CD14-positive monocyte (primary cell): ENCODE measurements at regions not wholly inside any gene's neighbourhood (a gene's known extent, or its start where the extent isn't known, plus 50 kb on each side); places are given as distances from the start of the nearest gene placed in this dataset.

Source experiments
- DNase-seq, 3 donors: peaks; one replicate each; pipeline ENCODE4 v3.0.0-alpha.2; 2011 to 2022
- H2AFZ ChIP-seq: 2 replicates; pipeline ENCODE4 v1.6.0; 2012; ENCODE audit warnings: mild to moderate bottlenecking, low read depth, low read length, inconsistent platforms; ENCODE audit not compliant: insufficient read depth, poor library complexity, severe bottlenecking
- H3K27ac ChIP-seq, 2 donors: 1 replicate in 1 of 2; 2 replicates in 1 of 2; pipeline ENCODE4 v1.5.1; 2012 to 2013; ENCODE audit warnings: low read length in 2 of 2, control low read depth in 1 of 2, inconsistent platforms in 1 of 2, low read depth in 1 of 2, mild to moderate bottlenecking in 1 of 2
- H3K27me3 ChIP-seq, 2 donors: one replicate each; pipeline versions ENCODE4 v1.6.0 to v1.6.1; 2011 to 2013; ENCODE audit warnings: low read length in 2 of 2; ENCODE audit not compliant: control insufficient read depth in 2 of 2, insufficient read depth in 2 of 2
- H3K36me3 ChIP-seq, 2 donors: replicated peaks in 1 of 2; 1 replicate in 1 of 2; 2 replicates in 1 of 2; pipeline versions ENCODE4 v1.5.1 to v1.6.1; 2012 to 2013; ENCODE audit warnings: low read length in 2 of 2, control low read depth in 1 of 2, inconsistent platforms in 1 of 2, mild to moderate bottlenecking in 1 of 2; ENCODE audit not compliant: insufficient read depth in 2 of 2, control insufficient read depth in 1 of 2
- H3K4me1 ChIP-seq, 2 donors: 1 replicate in 1 of 2; 2 replicates in 1 of 2; pipeline versions ENCODE4 v1.5.1 to v1.6.1; 2012 to 2013; ENCODE audit warnings: low read length in 2 of 2, control low read depth in 1 of 2, inconsistent platforms in 1 of 2, mild to moderate bottlenecking in 1 of 2, moderate library complexity in 1 of 2; ENCODE audit not compliant: insufficient read depth in 2 of 2, control insufficient read depth in 1 of 2
- H3K4me2 ChIP-seq: replicated peaks from 2 replicates; pipeline ENCODE3; 2012; ENCODE audit warnings: low read length, moderate library complexity, mild to moderate bottlenecking; ENCODE audit not compliant: poor library complexity, severe bottlenecking; ENCODE audit errors: extremely low read depth
- H3K4me3 ChIP-seq, 3 experiments: fragments of 200-600 bp in 1 of 3; sonication (generic) in 1 of 3; replicated peaks in 1 of 3; 1 replicate in 2 of 3; 2 replicates in 1 of 3; pipeline ENCODE4 v1.5.1; 2011 to 2013; ENCODE audit warnings: low read length in 3 of 3, mild to moderate bottlenecking in 3 of 3, control low read depth in 2 of 3, low read depth in 2 of 3, inconsistent platforms in 1 of 3, moderate library complexity in 1 of 3
- H3K79me2 ChIP-seq: 2 replicates; pipeline ENCODE4 v1.6.0; 2012; ENCODE audit warnings: mild to moderate bottlenecking, control low read depth, inconsistent platforms, low read length, moderate library complexity; ENCODE audit not compliant: insufficient read depth
- H3K9ac ChIP-seq: 2 replicates; pipeline ENCODE4 v1.6.0; 2017; ENCODE audit warnings: low read length, mild to moderate bottlenecking; ENCODE audit not compliant: insufficient read depth, poor library complexity, severe bottlenecking
- H3K9me3 ChIP-seq, 2 donors: replicated peaks in 1 of 2; 1 replicate in 1 of 2; 2 replicates in 1 of 2; pipeline versions ENCODE4 v1.5.1 to v1.6.1; 2012 to 2013; ENCODE audit warnings: low read length in 2 of 2, control low read depth in 1 of 2; ENCODE audit not compliant: control insufficient read depth in 1 of 2, insufficient read depth in 1 of 2
- H4K20me1 ChIP-seq: 2 replicates; pipeline ENCODE4 v1.6.0; 2012; ENCODE audit warnings: mild to moderate bottlenecking, low read length, control low read depth, moderate library complexity; ENCODE audit not compliant: insufficient read depth
- H3K27ac Mint-ChIP-seq, 7 donors: one replicate each; pipeline ENCODE4 v1.8.0; 2020; ENCODE audit warnings: mild to moderate bottlenecking in 7 of 7, mixed read lengths in 7 of 7, moderate library complexity in 6 of 7, inconsistent platforms in 2 of 7
- H3K27me3 Mint-ChIP-seq, 3 donors: one replicate each; pipeline ENCODE4 v1.8.0; 2021 to 2022; ENCODE audit warnings: low read depth in 3 of 3, mild to moderate bottlenecking in 3 of 3, mixed read lengths in 3 of 3, moderate library complexity in 3 of 3, inconsistent platforms in 1 of 3
- H3K36me3 Mint-ChIP-seq, 2 donors: one replicate each; pipeline ENCODE4 v1.8.0; 2020; ENCODE audit warnings: mixed read lengths in 2 of 2, inconsistent platforms in 1 of 2, mild to moderate bottlenecking in 1 of 2
- H3K4me1 Mint-ChIP-seq: one replicate; pipeline ENCODE4 v1.8.0; 2020; ENCODE audit warnings: mild to moderate bottlenecking, mixed read lengths
- H3K4me3 Mint-ChIP-seq, 2 donors: one replicate each; pipeline ENCODE4 v1.8.0; 2020; ENCODE audit warnings: mild to moderate bottlenecking in 2 of 2, mixed read lengths in 2 of 2, moderate library complexity in 1 of 2
- H3K9me3 Mint-ChIP-seq, 7 donors: one replicate each; pipeline ENCODE4 v1.8.0; 2020 to 2022; ENCODE audit warnings: mixed read lengths in 7 of 7, mild to moderate bottlenecking in 6 of 7, moderate library complexity in 6 of 7, inconsistent platforms in 2 of 7
- WGBS: methylation state at CpG from one replicate; pipeline ENCODE4 v1.1.5; 2013; ENCODE audit warnings: missing lambda C conversion rate; ENCODE audit not compliant: insufficient coverage; 5-methylcytosine and 5-hydroxymethylcytosine counted together
- intact Hi-C, 2 donors: fragments of 100-400 bp; cut with micrococcal nuclease; formaldehyde crosslinking; loops; one replicate each; pipeline versions ENCODE4 v1.15.0 to v1.15.1; 2023
- TF ChIP-seq, protein P1 (sequence below): fragments of 200-600 bp; IDR thresholded peaks from one replicate; pipeline ENCODE4 v1.8.0; 2022; ENCODE audit warnings: antibody characterized with exemption, mild to moderate bottlenecking

DNA sequence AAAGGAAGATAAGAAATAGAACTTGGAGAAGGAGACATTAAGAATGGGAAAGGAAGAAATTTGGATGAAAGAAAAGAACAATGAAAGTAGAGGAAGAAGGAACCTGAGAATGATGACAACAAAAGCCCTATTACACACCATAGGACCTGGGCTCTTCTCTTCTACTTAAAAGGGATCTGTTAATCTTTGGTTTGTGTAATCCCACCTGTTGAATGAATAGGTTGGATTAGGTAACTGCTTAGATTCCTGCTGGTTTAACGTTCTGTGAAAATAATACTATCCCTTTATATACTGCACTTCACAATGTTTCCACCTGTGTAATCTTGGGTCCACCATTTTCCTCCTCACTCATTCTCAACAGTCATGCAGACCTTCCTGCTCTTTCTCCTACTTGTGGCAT is 157.8 kb upstream of the ATP10B start:
- no peaks in the 10 kb centered on the region for H3K27me3 ChIP-seq
- TF ChIP-seq, protein P1, sequence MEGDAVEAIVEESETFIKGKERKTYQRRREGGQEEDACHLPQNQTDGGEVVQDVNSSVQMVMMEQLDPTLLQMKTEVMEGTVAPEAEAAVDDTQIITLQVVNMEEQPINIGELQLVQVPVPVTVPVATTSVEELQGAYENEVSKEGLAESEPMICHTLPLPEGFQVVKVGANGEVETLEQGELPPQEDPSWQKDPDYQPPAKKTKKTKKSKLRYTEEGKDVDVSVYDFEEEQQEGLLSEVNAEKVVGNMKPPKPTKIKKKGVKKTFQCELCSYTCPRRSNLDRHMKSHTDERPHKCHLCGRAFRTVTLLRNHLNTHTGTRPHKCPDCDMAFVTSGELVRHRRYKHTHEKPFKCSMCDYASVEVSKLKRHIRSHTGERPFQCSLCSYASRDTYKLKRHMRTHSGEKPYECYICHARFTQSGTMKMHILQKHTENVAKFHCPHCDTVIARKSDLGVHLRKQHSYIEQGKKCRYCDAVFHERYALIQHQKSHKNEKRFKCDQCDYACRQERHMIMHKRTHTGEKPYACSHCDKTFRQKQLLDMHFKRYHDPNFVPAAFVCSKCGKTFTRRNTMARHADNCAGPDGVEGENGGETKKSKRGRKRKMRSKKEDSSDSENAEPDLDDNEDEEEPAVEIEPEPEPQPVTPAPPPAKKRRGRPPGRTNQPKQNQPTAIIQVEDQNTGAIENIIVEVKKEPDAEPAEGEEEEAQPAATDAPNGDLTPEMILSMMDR, result no peak
- no peak overlapping the region for H3K27ac ChIP-seq
- H3K9me3 ChIP-seq, result peaks cover 0 to 8% of the 10 kb centered on the region in 2 donors
- no peak overlapping the region for H3K4me3 ChIP-seq
- Mint-ChIP-seq H3K27me3 (peaks cover 0 to 2% (median 1%) of the 10 kb centered on the region in 3 donors), H3K4me3 (no peak overlapping the region), H3K27ac (no peak overlapping the region), H3K9me3 (peaks cover 0 to 4% (median 4%) of the 10 kb centered on the region in 7 donors), H3K4me1 (no peaks in the 10 kb centered on the region), H3K36me3 (no peaks in the 10 kb centered on the region)
- H3K36me3 ChIP-seq, result no peaks in the 10 kb centered on the region
- intact Hi-C loops, result no loop called here
- H3K9ac ChIP-seq, result no peak overlapping the region
- no peak for DNase-seq
- no peak overlapping the region for H2AFZ ChIP-seq
- no peaks in the 10 kb centered on the region for H3K79me2 ChIP-seq
- no peak overlapping the region for H3K4me2 ChIP-seq
- no peaks in the 10 kb centered on the region for H3K4me1 ChIP-seq
- WGBS, result no CpG with 5 or more reads among the region's 1 CpG
- no peaks in the 10 kb centered on the region for H4K20me1 ChIP-seq

DNA sequence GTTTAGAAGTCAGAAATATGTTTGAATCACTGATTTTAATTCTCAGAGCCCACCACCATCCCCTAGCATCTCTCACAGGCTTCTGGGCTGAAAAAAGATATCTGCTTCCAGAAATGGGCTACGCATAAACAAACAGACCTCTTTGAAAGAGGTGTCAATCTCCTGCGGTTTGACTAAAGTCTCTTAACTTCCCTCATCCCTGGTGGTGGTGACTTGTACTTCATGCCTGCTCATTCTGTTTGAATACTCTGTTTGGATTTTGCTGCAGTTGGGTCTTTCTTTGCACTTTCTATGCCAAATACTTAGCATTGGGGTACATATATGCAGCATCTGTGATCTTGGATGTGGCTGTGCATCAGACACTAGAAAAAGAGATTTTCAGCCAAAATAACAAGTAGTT is 157.2 kb upstream of the ATP10B start:
- Histone ChIP-seq H3K79me2 (no peaks in the 10 kb centered on the region), H3K4me1 (no peaks in the 10 kb centered on the region), H3K4me2 (no peak overlapping the region), H3K9ac (no peak overlapping the region), H4K20me1 (no peaks in the 10 kb centered on the region), H2AFZ (no peak overlapping the region), H3K27ac (no peak overlapping the region), H3K36me3 (no peaks in the 10 kb centered on the region), H3K4me3 (no peak overlapping the region), H3K9me3 (peaks cover 0 to 10% of the 10 kb centered on the region in 2 donors), H3K27me3 (no peaks in the 10 kb centered on the region)
- WGBS, result no CpG with 5 or more reads among the region's 2 CpGs
- intact Hi-C loops, result no loop called here
- Mint-ChIP-seq H3K27ac (no peak overlapping the region), H3K36me3 (no peaks in the 10 kb centered on the region), H3K4me3 (no peak overlapping the region), H3K9me3 (peaks cover 0 to 9% (median 4%) of the 10 kb centered on the region in 7 donors), H3K27me3 (peaks cover 0 to 2% (median 1%) of the 10 kb centered on the region in 3 donors), H3K4me1 (no peaks in the 10 kb centered on the region)
- DNase-seq, result no peak
- TF ChIP-seq, protein P1, result no peak
